Tibial artery (tissue), 4 donors: ENCODE measurements at regions not wholly inside any gene's neighbourhood (a gene's known extent, or its start where the extent isn't known, plus 50 kb on each side); places are given as distances from the start of the nearest gene placed in this dataset.

Experiments used
- DNase-seq, 2 donors: peaks; one replicate each; pipeline ENCODE4 v3.0.0-alpha.2; 2019
- H3K27ac ChIP-seq, 2 donors: fragments of 200-600 bp; sonication (generic) in 1 of 2; 1 replicate in 1 of 2; 2 replicates in 1 of 2; pipeline ENCODE4 v1.5.1; 2018 to 2019; ENCODE audit warnings: mild to moderate bottlenecking in 1 of 2
- H3K27me3 ChIP-seq, 2 donors: fragments of 200-600 bp; sonication (generic) in 1 of 2; one replicate each; pipeline versions ENCODE4 v1.5.1 to v1.6.0; 2016 to 2019
- H3K36me3 ChIP-seq, 3 donors: fragments of 200-600 bp; sonication (generic) in 2 of 3; one replicate each; pipeline ENCODE4 v1.5.1; 2016 to 2019; ENCODE audit warnings: mild to moderate bottlenecking in 2 of 3
- H3K4me1 ChIP-seq, 4 donors: fragments of 200-600 bp; sonication (generic) in 2 of 4; 1 replicate in 3 of 4; 2 replicates in 1 of 4; pipeline ENCODE4 v1.5.1; 2016 to 2019
- H3K4me3 ChIP-seq, 2 donors: fragments of 200-600 bp; sonication (generic) in 1 of 2; 1 replicate in 1 of 2; 2 replicates in 1 of 2; pipeline ENCODE4 v1.5.1; 2018 to 2019; ENCODE audit warnings: mild to moderate bottlenecking in 2 of 2
- H3K9me3 ChIP-seq, 3 donors: fragments of 200-600 bp; sonication (generic) in 1 of 3; one replicate each; pipeline ENCODE4 v1.5.1; 2016 to 2019
- intact Hi-C: fragments of 100-400 bp; cut with DNase I; formaldehyde crosslinking; loops from one replicate; pipeline ENCODE4 v1.15.0; 2023; ENCODE audit warnings: low total_unique reads
- TF ChIP-seq, protein P1 (sequence below), 2 experiments: fragments of 200-600 bp in 1 of 2; fragments of 450-650 bp in 1 of 2; IDR thresholded peaks; one replicate each; pipeline ENCODE4 v1.5.1; 2017 to 2019; ENCODE audit warnings: antibody characterized with exemption in 2 of 2, mild to moderate bottlenecking in 1 of 2, moderate library complexity in 1 of 2

DNA sequence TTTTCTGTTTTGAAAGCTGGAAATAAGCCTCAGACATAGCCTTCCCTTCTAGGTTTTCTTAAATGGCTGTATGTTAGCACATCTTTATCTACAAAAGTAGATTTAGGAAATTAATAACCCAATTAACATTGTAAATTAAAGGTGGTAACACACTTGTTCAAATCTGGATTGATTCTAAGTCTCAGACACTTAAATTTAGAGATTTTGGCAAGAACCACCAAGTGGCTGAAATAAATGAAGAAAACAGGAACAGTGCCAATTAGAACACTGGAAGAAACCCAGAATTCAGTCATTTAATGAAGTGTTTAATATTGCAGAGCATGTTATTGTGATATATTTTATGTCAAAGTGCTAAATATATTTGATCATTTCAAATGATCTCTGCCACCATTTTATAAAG is 628.2 kb downstream of the USP25 start:
- Histone ChIP-seq H3K27ac (no peak overlapping the region), H3K9me3 (no peaks in the 10 kb centered on the region), H3K27me3 (no peaks in the 10 kb centered on the region), H3K36me3 (no peaks in the 10 kb centered on the region), H3K4me1 (peaks cover 0 to 9% (median 2%) of the 10 kb centered on the region in 4 donors), H3K4me3 (no peak overlapping the region)
- intact Hi-C loops = no loop called here
- TF ChIP-seq, protein P1, sequence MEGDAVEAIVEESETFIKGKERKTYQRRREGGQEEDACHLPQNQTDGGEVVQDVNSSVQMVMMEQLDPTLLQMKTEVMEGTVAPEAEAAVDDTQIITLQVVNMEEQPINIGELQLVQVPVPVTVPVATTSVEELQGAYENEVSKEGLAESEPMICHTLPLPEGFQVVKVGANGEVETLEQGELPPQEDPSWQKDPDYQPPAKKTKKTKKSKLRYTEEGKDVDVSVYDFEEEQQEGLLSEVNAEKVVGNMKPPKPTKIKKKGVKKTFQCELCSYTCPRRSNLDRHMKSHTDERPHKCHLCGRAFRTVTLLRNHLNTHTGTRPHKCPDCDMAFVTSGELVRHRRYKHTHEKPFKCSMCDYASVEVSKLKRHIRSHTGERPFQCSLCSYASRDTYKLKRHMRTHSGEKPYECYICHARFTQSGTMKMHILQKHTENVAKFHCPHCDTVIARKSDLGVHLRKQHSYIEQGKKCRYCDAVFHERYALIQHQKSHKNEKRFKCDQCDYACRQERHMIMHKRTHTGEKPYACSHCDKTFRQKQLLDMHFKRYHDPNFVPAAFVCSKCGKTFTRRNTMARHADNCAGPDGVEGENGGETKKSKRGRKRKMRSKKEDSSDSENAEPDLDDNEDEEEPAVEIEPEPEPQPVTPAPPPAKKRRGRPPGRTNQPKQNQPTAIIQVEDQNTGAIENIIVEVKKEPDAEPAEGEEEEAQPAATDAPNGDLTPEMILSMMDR (IDR thresholded peaks at IDR 0.05) = no peak
- no peak for DNase-seq

DNA sequence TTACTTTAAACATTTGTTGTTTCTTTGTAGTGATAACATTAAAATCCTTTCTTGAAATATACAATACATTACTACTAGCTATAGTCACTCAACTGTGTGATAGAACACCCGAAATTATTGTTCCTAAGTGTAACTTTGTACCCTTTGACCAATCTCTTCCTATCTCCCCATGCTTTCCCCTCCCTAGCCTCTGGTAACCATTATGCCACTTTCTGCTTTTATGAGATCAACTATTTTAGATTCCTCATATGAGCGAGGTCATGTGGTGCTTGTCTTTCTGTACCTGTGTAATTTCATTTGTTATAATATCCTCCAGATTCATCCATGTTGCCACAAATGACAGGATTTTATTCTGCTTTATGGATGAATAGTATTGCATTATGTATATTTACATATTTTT is 629.0 kb downstream of the USP25 start:
- intact Hi-C loops = no loop called here

DNA sequence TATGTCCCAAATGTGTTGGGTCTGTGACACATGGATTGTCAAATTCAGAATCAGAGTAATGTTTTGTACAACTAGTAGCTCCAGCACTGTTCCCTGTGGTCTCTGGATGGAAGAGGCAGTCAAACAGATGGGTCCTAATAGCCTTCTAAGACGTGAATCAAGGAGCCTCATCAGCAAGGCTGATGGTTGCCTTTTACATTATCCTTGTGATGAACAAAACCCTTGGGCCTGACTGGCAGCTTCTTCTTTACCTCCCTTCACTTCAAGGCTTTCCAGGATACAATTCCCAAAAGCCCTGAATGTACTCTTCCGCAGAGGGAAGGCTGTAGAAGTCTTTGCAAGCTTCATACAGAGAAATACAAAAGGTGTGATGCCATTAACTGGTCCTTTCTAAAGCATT is 633.3 kb downstream of the USP25 start:
- TF ChIP-seq, protein P1 (IDR thresholded peaks at IDR 0.05) = no peak
- H3K27me3 ChIP-seq = no peaks in the 10 kb centered on the region
- DNase-seq = no peak
- H3K27ac ChIP-seq = no peak overlapping the region
- no peaks in the 10 kb centered on the region for H3K9me3 ChIP-seq
- H3K4me1 ChIP-seq = peaks cover 0 to 4% (median 1%) of the 10 kb centered on the region in 4 donors
- intact Hi-C loops = no loop called here
- H3K4me3 ChIP-seq = no peak overlapping the region
- H3K36me3 ChIP-seq = no peaks in the 10 kb centered on the region

More for the DNA sequence above, 629.0 kb downstream of the USP25 start:
- Histone ChIP-seq H3K4me1 (peaks cover 0 to 9% (median 2%) of the 10 kb centered on the region in 4 donors), H3K36me3 (no peaks in the 10 kb centered on the region), H3K9me3 (no peaks in the 10 kb centered on the region), H3K27ac (no peak overlapping the region), H3K27me3 (no peaks in the 10 kb centered on the region), H3K4me3 (no peak overlapping the region)
- no peak for DNase-seq
- TF ChIP-seq, protein P1 (IDR thresholded peaks at IDR 0.05) = no peak

DNA sequence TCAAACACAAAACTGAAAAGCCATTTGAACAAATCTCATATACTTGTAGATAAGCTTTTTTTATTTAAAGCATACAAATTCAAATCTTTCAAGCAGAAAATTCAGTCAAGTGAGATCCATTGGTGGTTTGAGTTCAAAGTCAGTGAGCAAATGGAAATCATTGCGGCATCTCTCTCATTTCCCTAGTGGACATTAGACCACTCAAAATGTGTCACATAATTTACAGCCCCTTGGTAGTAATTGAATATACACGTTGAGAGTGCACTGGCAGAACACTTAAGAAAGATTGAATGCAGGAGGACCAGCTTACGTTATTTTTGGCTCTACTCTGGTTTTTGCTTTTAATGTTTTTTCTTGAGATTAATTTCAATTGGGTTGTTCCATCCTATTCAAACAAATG is 633.7 kb downstream of the USP25 start:
- TF ChIP-seq, protein P1 (IDR thresholded peaks at IDR 0.05) = no peak
- Histone ChIP-seq H3K4me1 (no peaks in the 10 kb centered on the region), H3K27me3 (no peaks in the 10 kb centered on the region), H3K4me3 (no peak overlapping the region), H3K36me3 (no peaks in the 10 kb centered on the region), H3K9me3 (no peaks in the 10 kb centered on the region), H3K27ac (no peak overlapping the region)
- no peak for DNase-seq
- intact Hi-C loops = no loop called here

DNA sequence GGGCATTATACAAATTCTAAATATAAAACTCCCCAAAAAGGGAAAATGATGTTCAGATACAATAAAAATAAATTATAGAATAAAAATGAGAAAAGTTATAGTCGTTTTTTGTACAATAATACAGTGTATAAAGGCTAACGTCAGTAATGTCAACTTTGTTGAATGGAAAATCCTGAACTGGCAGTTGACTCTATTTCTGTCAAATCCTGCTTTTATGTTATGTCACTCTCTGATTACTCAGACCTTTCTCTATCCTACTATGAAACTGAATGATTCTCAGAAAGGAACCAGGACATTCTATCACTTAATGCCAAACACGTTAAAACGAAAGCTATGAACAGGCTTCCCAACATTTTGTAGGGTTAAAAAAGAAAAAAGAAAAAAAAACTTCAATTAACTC is 636.4 kb downstream of the USP25 start:
- no peak for DNase-seq
- no peaks in the 10 kb centered on the region for H3K36me3 ChIP-seq
- intact Hi-C loops = no loop called here
- TF ChIP-seq, protein P1 (IDR thresholded peaks at IDR 0.05) = no peak
- H3K9me3 ChIP-seq = no peaks in the 10 kb centered on the region
- no peaks in the 10 kb centered on the region for H3K4me1 ChIP-seq
- H3K4me3 ChIP-seq = no peak overlapping the region
- H3K27ac ChIP-seq = no peak overlapping the region
- no peaks in the 10 kb centered on the region for H3K27me3 ChIP-seq

DNA sequence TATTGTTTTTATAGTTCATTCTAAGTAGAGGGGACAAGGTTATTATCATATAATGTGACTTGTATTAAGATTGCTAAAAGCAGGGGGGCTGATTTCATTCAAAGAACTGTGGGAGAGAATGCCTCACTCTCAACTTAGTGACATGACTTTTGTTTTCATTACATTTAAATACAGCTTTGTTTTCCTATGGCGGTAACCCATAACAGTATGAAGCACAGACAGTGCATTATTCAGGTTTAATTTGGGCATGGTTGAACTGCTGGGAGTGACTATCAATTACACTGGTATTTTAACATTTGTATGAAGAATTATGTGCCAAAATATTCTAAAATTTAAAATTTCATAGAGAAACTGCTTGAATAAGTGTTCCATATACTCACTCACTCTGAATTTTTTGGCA is 637.3 kb downstream of the USP25 start:
- Histone ChIP-seq H3K4me1 (no peaks in the 10 kb centered on the region), H3K9me3 (no peaks in the 10 kb centered on the region), H3K27me3 (no peaks in the 10 kb centered on the region), H3K27ac (no peak overlapping the region), H3K4me3 (no peak overlapping the region), H3K36me3 (no peaks in the 10 kb centered on the region)
- DNase-seq = no peak
- TF ChIP-seq, protein P1 (IDR thresholded peaks at IDR 0.05) = no peak
- intact Hi-C loops = no loop called here
